GM20431 (cell line): ENCODE measurements at regions not wholly inside any gene's neighbourhood (a gene's known extent, or its start where the extent isn't known, plus 50 kb on each side); places are given as distances from the start of the nearest gene placed in this dataset.

Source experiments
- in situ Hi-C: fragments of 300-500 bp; cut with MseI, MboI; formaldehyde crosslinking; loops from one replicate; pipeline ENCODE4 v1.15.0; 2020; ENCODE audit warnings: low sequenced_read_pairs; ENCODE audit not compliant: unreplicated experiment

- in situ Hi-C loops: no loop called here
Observed at GRCh38 chr11:70012134-70012733, 65.9 kb upstream of the ANO1 start.

GRCh38 chr11:70014291-70014690 is 63.8 kb upstream of the ANO1 start:
- in situ Hi-C loops: no loop called here

GRCh38 chr11:70016666-70017367 is 61.3 kb upstream of the ANO1 start:
- in situ Hi-C loops: no loop called here

GRCh38 chr11:70018816-70019215 is 59.3 kb upstream of the ANO1 start:
- in situ Hi-C loops: no loop called here

GRCh38 chr11:70019576-70020011 is 58.5 kb upstream of the ANO1 start:
- in situ Hi-C loops: no loop called here

GRCh38 chr11:70020336-70021214 is 57.5 kb upstream of the ANO1 start:
- in situ Hi-C loops: no loop called here

- in situ Hi-C loops: no loop called here
Observed at GRCh38 chr11:70021586-70021985, 56.5 kb upstream of the ANO1 start.

GRCh38 chr11:70024036-70024772 is 53.9 kb upstream of the ANO1 start:
- in situ Hi-C loops: no loop called here

GRCh38 chr11:70024773-70025045 is 53.4 kb upstream of the ANO1 start:
- in situ Hi-C loops: no loop called here

- in situ Hi-C loops: no loop called here
Observed at GRCh38 chr11:70025308-70025707, 52.8 kb upstream of the ANO1 start.

GRCh38 chr11:70026012-70026411 is 52.1 kb upstream of the ANO1 start:
- in situ Hi-C loops: no loop called here

GRCh38 chr11:70026726-70027125 is 51.4 kb upstream of the ANO1 start:
- in situ Hi-C loops: no loop called here

GRCh38 chr11:70027451-70027850 is 50.7 kb upstream of the ANO1 start:
- in situ Hi-C loops: no loop called here

GRCh38 chr11:70028147-70028855 is 49.8 kb upstream of the ANO1 start:
- in situ Hi-C loops: no loop called here
